ENCODE measurements at regions not wholly inside any gene's neighbourhood (a gene's known extent, or its start where the extent isn't known, plus 50 kb on each side); places are given as distances from the start of the nearest gene placed in this dataset.

DNA sequence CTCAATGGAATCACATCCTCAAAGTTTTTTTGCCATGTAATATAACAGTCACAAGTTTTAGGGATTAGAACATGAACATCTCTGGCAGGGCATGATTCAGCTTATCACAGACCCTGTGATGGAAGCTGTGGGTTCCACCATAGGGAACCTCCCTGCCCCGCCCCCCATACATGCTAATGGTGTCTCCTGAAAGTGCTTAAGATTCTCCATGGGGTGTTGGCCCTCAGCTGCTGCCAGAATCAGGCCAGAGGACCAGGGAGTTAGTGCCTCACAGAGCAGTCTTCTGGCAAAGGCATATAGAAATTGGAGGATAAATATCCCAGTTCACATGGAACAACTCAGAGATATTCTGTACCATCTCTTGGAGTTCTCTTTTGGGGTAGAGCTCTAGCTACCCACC, 119.4 kb downstream of the RAB11FIP2 start:
- TF ChIP-seq, protein P1, sequence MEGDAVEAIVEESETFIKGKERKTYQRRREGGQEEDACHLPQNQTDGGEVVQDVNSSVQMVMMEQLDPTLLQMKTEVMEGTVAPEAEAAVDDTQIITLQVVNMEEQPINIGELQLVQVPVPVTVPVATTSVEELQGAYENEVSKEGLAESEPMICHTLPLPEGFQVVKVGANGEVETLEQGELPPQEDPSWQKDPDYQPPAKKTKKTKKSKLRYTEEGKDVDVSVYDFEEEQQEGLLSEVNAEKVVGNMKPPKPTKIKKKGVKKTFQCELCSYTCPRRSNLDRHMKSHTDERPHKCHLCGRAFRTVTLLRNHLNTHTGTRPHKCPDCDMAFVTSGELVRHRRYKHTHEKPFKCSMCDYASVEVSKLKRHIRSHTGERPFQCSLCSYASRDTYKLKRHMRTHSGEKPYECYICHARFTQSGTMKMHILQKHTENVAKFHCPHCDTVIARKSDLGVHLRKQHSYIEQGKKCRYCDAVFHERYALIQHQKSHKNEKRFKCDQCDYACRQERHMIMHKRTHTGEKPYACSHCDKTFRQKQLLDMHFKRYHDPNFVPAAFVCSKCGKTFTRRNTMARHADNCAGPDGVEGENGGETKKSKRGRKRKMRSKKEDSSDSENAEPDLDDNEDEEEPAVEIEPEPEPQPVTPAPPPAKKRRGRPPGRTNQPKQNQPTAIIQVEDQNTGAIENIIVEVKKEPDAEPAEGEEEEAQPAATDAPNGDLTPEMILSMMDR (IDR thresholded peaks at IDR 0.05; ENCODE audit: control insufficient read depth, extremely low read depth, insufficient read depth) = no peak
- no peak overlapping the region for H3K4me3 ChIP-seq (ENCODE audit: low read depth, low read length)
- no peak for DNase-seq (ENCODE audit: low read depth)

DNA sequence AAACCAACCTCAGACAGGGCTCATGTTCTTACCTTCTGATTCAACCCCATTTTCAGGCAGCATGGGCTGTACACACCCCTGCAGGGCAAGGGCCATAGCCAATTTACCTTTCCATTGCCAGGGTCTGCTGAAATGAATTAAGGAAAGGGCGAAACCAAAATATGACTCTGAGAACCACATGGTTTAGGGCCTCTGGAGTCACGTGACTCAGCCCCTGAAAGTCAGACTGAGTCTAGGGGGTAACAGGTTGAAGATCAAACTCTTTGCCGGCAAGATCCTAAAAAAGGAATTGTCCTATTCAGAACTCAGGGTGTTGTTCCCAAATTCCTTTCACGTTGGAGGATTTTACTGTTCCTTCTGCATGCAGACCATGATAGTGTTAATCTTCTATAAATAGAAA, 118.9 kb downstream of the RAB11FIP2 start:
- H3K4me3 ChIP-seq (ENCODE audit: low read depth, low read length) = no peak overlapping the region
- DNase-seq (ENCODE audit: low read depth) = no peak
- TF ChIP-seq, protein P1 (IDR thresholded peaks at IDR 0.05; ENCODE audit: control insufficient read depth, extremely low read depth, insufficient read depth) = no peak

- no peak for DNase-seq (ENCODE audit: low read depth)
- TF ChIP-seq, protein P1 (IDR thresholded peaks at IDR 0.05; ENCODE audit: control insufficient read depth, extremely low read depth, insufficient read depth) = no peak
Measured at GRCh38 chr10:117928281-117928680, 118.5 kb downstream of the RAB11FIP2 start.

GRCh38 chr10:117928741-117929140, 118.0 kb downstream of the RAB11FIP2 start:
- no peak for DNase-seq (ENCODE audit: low read depth)
- H3K4me3 ChIP-seq (ENCODE audit: low read depth, low read length) = no peak overlapping the region
- TF ChIP-seq, protein P1 (IDR thresholded peaks at IDR 0.05; ENCODE audit: control insufficient read depth, extremely low read depth, insufficient read depth) = no peak

More at GRCh38 chr10:117928281-117928680, 118.5 kb downstream of the RAB11FIP2 start:
- no peak overlapping the region for H3K4me3 ChIP-seq (ENCODE audit: low read depth, low read length)

GRCh38 chr10:117929327-117930067, 117.2 kb downstream of the RAB11FIP2 start:
- TF ChIP-seq, protein P1 (IDR thresholded peaks at IDR 0.05; ENCODE audit: control insufficient read depth, extremely low read depth, insufficient read depth) = peak; percentile 19; the same call in 1 of the 2 replicates
- no peak overlapping the region for H3K4me3 ChIP-seq (ENCODE audit: low read depth, low read length)
- no peak for DNase-seq (ENCODE audit: low read depth)

DNA sequence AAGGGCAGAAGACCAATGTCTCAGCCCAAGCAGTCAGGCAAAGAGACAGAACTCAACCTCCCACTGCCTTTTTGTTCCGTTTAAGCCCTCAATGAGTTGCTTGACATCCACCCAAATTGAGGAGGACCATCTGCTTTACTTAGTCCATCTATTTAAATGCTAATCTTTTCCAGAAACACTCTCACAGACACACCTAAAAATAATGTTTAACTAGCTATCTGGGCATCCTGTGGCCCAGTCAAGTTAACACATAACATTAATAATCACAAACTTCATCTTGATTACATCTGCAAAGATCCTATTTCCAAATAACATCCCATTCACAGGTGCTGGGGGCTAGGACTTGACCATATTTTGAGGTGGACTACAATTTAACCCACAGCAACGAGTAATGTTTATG, 115.7 kb downstream of the RAB11FIP2 start:
- TF ChIP-seq, protein P1 (IDR thresholded peaks at IDR 0.05; ENCODE audit: control insufficient read depth, extremely low read depth, insufficient read depth) = no peak
- DNase-seq (ENCODE audit: low read depth) = no peak
- no peak overlapping the region for H3K4me3 ChIP-seq (ENCODE audit: low read depth, low read length)

- H3K4me3 ChIP-seq (ENCODE audit: low read depth, low read length) = no peak overlapping the region
- TF ChIP-seq, protein P1 (IDR thresholded peaks at IDR 0.05; ENCODE audit: control insufficient read depth, extremely low read depth, insufficient read depth) = no peak
Measured at GRCh38 chr10:117933036-117933435, 113.7 kb downstream of the RAB11FIP2 start.

More at GRCh38 chr10:117933036-117933435, 113.7 kb downstream of the RAB11FIP2 start:
- DNase-seq (ENCODE audit: low read depth) = no peak
